ENCODE measurements at regions not wholly inside any gene's neighbourhood (a gene's known extent, or its start where the extent isn't known, plus 50 kb on each side); places are given as distances from the start of the nearest gene placed in this dataset.

DNA sequence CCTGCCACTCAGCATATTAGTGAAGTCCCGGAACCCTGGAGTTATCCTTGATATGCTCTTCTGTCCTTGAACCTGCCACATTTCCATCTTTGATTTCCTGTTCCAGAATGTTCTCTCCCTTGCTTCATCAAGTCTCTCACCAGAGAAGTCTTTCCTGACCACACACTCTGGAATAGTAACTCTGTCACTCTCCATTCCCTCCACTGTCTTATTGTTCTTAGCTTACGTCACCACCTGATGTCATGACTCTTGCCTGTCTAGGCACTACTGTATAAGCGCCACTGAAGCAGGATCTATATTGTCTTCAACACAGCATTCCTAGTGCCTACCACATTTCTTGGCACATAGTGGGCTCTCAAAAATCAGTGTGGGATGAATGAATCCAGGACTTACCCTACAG is 65.4 kb upstream of the SMYD2 start:
- peaks cover 14% of the 10 kb centered on the region for H3K27me3 Mint-ChIP-seq
- H3K9me3 Mint-ChIP-seq: no peaks in the 10 kb centered on the region

DNA sequence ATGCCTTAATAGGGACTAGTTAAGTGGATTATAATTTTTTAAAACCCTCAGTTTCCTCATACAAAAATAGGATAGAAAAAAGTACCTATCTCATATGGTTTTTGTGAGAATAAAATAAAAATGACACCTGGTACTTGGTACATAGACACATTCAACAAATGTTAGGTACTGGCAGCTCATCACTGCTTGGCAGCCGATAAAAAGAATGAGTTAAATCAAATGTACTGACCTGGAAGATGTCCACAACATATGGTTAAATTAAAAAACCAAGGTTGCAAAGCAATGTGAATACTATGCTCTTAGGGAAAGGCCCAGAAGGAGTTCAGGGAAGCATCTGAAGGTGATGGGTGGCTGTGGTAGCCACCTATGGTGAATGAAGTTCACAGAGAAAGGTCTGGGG is 64.9 kb upstream of the SMYD2 start:
- H3K27ac Mint-ChIP-seq: peak overlapping the region; percentile 67
- DNase-seq (ENCODE audit: extremely low spot score, unreplicated experiment): no peak
- TF ChIP-seq, protein P1, sequence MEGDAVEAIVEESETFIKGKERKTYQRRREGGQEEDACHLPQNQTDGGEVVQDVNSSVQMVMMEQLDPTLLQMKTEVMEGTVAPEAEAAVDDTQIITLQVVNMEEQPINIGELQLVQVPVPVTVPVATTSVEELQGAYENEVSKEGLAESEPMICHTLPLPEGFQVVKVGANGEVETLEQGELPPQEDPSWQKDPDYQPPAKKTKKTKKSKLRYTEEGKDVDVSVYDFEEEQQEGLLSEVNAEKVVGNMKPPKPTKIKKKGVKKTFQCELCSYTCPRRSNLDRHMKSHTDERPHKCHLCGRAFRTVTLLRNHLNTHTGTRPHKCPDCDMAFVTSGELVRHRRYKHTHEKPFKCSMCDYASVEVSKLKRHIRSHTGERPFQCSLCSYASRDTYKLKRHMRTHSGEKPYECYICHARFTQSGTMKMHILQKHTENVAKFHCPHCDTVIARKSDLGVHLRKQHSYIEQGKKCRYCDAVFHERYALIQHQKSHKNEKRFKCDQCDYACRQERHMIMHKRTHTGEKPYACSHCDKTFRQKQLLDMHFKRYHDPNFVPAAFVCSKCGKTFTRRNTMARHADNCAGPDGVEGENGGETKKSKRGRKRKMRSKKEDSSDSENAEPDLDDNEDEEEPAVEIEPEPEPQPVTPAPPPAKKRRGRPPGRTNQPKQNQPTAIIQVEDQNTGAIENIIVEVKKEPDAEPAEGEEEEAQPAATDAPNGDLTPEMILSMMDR (conservative IDR thresholded peaks at IDR 0.05): no peak
- H3K4me3 Mint-ChIP-seq: no peak overlapping the region
- H3K9me3 Mint-ChIP-seq: no peaks in the 10 kb centered on the region
- peaks cover 14% of the 10 kb centered on the region for H3K27me3 Mint-ChIP-seq
- no peaks in the 10 kb centered on the region for H3K36me3 Mint-ChIP-seq
- H3K4me1 Mint-ChIP-seq (ENCODE audit: unreplicated experiment): peaks cover 22% of the 10 kb centered on the region

More for the DNA sequence above, 65.4 kb upstream of the SMYD2 start:
- Mint-ChIP-seq H3K36me3 (no peaks in the 10 kb centered on the region), H3K4me3 (no peak overlapping the region), H3K27ac (no peak overlapping the region), H3K4me1 (ENCODE audit: unreplicated experiment) (peaks cover 22% of the 10 kb centered on the region)
- no peak for DNase-seq (ENCODE audit: extremely low spot score, unreplicated experiment)
- TF ChIP-seq, protein P1 (conservative IDR thresholded peaks at IDR 0.05): no peak

DNA sequence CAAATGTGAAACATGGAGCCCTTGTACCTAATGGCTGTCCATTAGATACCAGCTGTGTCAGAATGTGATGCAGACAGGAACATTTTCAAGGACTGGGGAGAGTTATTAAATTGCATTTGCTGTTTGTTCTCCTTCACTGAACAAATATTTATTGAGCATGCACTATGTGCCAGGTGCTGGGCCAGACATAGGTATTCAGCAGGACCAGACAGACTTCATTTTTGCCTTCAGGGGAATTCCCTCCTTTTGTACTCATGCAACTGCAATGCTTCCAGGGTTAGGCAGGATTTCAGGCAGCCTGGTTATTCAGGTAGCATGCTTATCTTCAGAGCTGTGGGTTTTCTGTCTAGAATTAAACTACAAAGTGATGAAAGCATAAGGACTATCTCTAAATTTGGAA is 64.2 kb upstream of the SMYD2 start:
- TF ChIP-seq, protein P1 (conservative IDR thresholded peaks at IDR 0.05): no peak
- H3K27me3 Mint-ChIP-seq: peaks cover 9% of the 10 kb centered on the region
- peak overlapping the region; percentile 68 for H3K27ac Mint-ChIP-seq
- no peaks in the 10 kb centered on the region for H3K9me3 Mint-ChIP-seq
- peak overlapping the region; percentile 41 for H3K4me3 Mint-ChIP-seq
- peaks cover 22% of the 10 kb centered on the region for H3K4me1 Mint-ChIP-seq (ENCODE audit: unreplicated experiment)
- DNase-seq (ENCODE audit: extremely low spot score, unreplicated experiment): no peak
- H3K36me3 Mint-ChIP-seq: no peaks in the 10 kb centered on the region

DNA sequence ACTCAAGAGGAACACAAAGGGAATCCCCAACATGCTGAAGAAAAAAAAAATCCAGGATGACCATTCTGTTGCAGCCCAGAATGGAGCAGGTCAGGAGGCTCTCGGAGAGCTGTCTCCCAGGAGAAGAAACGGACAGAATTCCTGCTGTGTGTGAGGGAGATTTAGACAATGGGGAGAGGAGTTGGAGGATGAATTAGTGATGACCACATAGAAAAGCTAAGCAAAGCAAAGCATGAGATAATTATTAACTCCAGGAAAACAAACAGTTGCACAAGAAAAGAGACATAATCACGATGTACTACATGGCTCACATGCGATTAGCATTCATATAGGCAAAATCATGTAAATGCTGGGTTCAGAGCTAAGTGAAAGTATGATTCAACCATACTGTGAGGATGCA is 61.1 kb upstream of the SMYD2 start:
- Mint-ChIP-seq H3K36me3 (no peaks in the 10 kb centered on the region), H3K4me1 (ENCODE audit: unreplicated experiment) (peaks cover 20% of the 10 kb centered on the region), H3K27me3 (peaks cover 12% of the 10 kb centered on the region), H3K4me3 (no peak overlapping the region), H3K9me3 (no peaks in the 10 kb centered on the region), H3K27ac (no peak overlapping the region)
- no peak for DNase-seq (ENCODE audit: extremely low spot score, unreplicated experiment)
- TF ChIP-seq, protein P1 (conservative IDR thresholded peaks at IDR 0.05): no peak

DNA sequence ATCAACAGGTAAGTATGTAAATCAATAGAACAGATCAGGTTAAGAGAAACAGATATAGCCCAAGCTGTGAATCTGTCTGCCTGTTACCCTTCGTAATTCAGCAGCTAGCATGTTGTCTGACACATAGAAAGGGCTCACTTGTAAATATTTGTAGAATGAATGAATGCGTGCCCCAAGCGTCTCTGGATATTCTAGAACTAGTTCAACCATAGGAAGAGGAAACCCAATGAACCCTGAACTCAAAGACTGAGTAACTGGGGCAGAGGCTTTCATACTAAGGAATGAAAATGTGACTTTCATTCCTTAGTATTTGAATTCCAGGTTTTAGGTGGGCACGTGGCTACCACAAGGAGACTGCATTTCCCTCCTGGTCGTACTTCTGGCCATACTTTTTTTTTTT is 60.1 kb upstream of the SMYD2 start:
- Mint-ChIP-seq H3K27me3 (peaks cover 9% of the 10 kb centered on the region), H3K9me3 (no peaks in the 10 kb centered on the region), H3K27ac (no peak overlapping the region), H3K36me3 (no peaks in the 10 kb centered on the region), H3K4me1 (ENCODE audit: unreplicated experiment) (peaks cover 18% of the 10 kb centered on the region), H3K4me3 (no peak overlapping the region)
- TF ChIP-seq, protein P1 (conservative IDR thresholded peaks at IDR 0.05): no peak
- DNase-seq (ENCODE audit: extremely low spot score, unreplicated experiment): no peak
